Parathyroid adenoma (tissue), 2 donors: ENCODE measurements at regions not wholly inside any gene's neighbourhood (a gene's known extent, or its start where the extent isn't known, plus 50 kb on each side); places are given as distances from the start of the nearest gene placed in this dataset.
"Not testable (repeated sequence)": the region's sequence is repeated elsewhere in the genome, so short reads cannot be mapped to it uniquely, and the experiment has no call there.

Source experiments
- H2AFZ ChIP-seq: fragments of 300-600 bp; sonication (generic); one replicate; pipeline ENCODE4 v1.7.0; 2017; ENCODE audit warnings: antibody characterized with exemption, mild to moderate bottlenecking
- H3K27ac ChIP-seq: fragments of 300-600 bp; sonication (generic); one replicate; pipeline ENCODE4 v1.7.0; 2017
- H3K27me3 ChIP-seq: fragments of 300-600 bp; sonication (generic); one replicate; pipeline ENCODE4 v1.7.0; 2017; ENCODE audit warnings: low read length; ENCODE audit not compliant: control insufficient read depth, insufficient read depth
- H3K36me3 ChIP-seq: fragments of 300-600 bp; sonication (generic); one replicate; pipeline ENCODE4 v1.7.0; 2017; ENCODE audit warnings: low read length; ENCODE audit not compliant: control insufficient read depth, insufficient read depth
- H3K4me1 ChIP-seq: fragments of 300-600 bp; sonication (generic); one replicate; pipeline ENCODE4 v1.7.0; 2017; ENCODE audit warnings: control low read depth
- H3K4me2 ChIP-seq: fragments of 300-600 bp; sonication (generic); one replicate; pipeline ENCODE4 v1.7.0; 2017; ENCODE audit warnings: low read length
- H3K4me3 ChIP-seq: fragments of 300-600 bp; sonication (generic); one replicate; pipeline ENCODE4 v1.7.0; 2017; ENCODE audit warnings: low read depth, low read length
- H3K79me2 ChIP-seq: fragments of 300-600 bp; sonication (generic); one replicate; pipeline ENCODE4 v1.7.0; 2017; ENCODE audit warnings: control low read depth
- H3K9ac ChIP-seq: fragments of 300-600 bp; sonication (generic); one replicate; pipeline ENCODE4 v1.7.0; 2017; ENCODE audit warnings: mild to moderate bottlenecking
- H3K9me3 ChIP-seq: fragments of 300-600 bp; sonication (generic); one replicate; pipeline ENCODE4 v1.7.0; 2017; ENCODE audit warnings: low read length; ENCODE audit not compliant: control insufficient read depth
- TF ChIP-seq, protein P1 (sequence below): fragments of 300-600 bp; sonication (generic); IDR thresholded peaks from one replicate; pipeline ENCODE4 v1.7.0; 2017; ENCODE audit warnings: antibody characterized with exemption, mild to moderate bottlenecking
- donor health status: primary hyperparathyroidism.

DNA sequence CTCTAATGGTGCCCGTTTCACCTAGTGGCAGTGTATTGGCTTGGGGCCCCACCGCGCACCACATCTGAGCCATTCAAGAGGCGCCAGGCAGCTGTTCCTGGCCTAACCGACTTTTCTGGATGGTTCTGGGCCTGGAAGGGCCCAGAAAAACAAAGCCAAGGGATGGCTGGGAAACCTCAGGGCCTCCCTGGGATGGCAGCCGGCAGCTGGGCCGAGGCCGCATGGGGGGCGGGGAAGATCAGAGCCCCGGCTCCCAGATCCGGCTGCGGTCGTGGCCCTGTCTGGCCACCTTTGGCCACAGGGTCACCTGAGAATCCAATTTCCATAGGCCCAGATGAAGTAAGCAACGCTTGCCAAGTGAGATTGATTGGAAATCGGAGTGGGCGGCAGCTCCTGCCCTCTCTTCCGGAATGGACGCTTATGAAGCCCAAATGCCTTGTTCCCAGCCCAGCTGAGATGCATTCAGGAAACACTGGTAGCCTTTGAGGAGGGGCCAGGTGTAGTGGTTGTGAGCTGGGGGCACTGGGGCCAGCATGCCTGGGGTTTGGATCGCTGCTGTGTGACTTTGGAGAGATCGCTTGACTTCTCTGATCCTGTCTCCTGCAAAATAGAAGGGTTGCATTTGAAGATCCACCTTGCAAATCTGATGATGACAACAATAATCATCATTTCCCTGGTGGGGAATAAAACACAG lies 163.8 kb upstream of the GSE1 start:
- TF ChIP-seq, protein P1, sequence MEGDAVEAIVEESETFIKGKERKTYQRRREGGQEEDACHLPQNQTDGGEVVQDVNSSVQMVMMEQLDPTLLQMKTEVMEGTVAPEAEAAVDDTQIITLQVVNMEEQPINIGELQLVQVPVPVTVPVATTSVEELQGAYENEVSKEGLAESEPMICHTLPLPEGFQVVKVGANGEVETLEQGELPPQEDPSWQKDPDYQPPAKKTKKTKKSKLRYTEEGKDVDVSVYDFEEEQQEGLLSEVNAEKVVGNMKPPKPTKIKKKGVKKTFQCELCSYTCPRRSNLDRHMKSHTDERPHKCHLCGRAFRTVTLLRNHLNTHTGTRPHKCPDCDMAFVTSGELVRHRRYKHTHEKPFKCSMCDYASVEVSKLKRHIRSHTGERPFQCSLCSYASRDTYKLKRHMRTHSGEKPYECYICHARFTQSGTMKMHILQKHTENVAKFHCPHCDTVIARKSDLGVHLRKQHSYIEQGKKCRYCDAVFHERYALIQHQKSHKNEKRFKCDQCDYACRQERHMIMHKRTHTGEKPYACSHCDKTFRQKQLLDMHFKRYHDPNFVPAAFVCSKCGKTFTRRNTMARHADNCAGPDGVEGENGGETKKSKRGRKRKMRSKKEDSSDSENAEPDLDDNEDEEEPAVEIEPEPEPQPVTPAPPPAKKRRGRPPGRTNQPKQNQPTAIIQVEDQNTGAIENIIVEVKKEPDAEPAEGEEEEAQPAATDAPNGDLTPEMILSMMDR, result no peak
- H3K9ac ChIP-seq, result no peak overlapping the region
- H3K4me2 ChIP-seq, result no peak overlapping the region
- H3K9me3 ChIP-seq, result no peaks in the 10 kb centered on the region
- no peak overlapping the region for H3K27ac ChIP-seq
- no peak overlapping the region for H3K4me3 ChIP-seq
- H3K4me1 ChIP-seq, result peaks cover 44% of the 10 kb centered on the region
- H2AFZ ChIP-seq, result no peak overlapping the region
- no peaks in the 10 kb centered on the region for H3K36me3 ChIP-seq
- peaks cover 8% of the 10 kb centered on the region for H3K79me2 ChIP-seq
- no peaks in the 10 kb centered on the region for H3K27me3 ChIP-seq

DNA sequence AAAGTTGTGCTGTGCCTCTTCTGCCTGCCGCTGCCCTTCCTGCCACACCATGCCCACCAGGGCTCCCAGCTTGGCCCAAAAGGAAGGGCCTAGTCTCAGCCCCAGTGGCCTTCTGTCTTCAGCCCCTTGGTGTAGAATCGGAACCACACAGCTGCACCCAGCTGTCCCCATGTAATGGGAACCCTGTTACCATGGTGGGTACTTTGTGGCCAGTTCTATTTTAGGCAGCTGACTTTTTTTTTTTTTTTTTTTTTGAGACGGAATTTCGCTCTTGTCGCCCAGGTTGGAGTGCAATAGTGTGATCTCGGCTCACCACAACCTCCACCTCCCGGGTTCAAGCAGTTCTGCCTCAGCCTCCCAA lies 163.3 kb upstream of the GSE1 start:
- H3K4me1 ChIP-seq, result peaks cover 48% of the 10 kb centered on the region
- H3K36me3 ChIP-seq, result no peaks in the 10 kb centered on the region
- no peaks in the 10 kb centered on the region for H3K9me3 ChIP-seq
- H2AFZ ChIP-seq, result no peak overlapping the region
- H3K27ac ChIP-seq, result no peak overlapping the region
- no peak overlapping the region for H3K4me3 ChIP-seq
- no peak overlapping the region for H3K4me2 ChIP-seq
- peaks cover 8% of the 10 kb centered on the region for H3K79me2 ChIP-seq
- H3K27me3 ChIP-seq, result no peaks in the 10 kb centered on the region
- TF ChIP-seq, protein P1, result no peak
- no peak overlapping the region for H3K9ac ChIP-seq

DNA sequence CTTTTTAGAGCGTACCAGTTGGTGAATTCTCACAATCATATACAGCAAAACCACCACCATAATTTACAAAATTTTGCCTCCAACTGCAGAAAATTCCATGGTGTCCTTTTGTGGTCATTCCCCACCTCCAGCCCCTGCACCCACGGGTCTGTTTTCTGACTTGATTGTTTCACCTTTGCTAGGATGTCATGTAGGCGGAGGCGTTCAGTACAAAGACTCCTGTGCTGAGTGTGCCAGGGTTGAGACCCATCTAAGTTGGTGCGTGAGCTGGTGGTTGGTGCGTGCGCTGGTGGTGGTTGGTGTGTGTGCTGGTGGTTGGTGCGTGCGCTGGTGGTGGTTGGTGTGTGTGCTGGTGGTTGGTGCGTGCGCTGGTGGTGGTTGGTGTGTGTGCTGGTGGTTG lies 162.0 kb upstream of the GSE1 start:
- not testable (repeated sequence) for H3K36me3 ChIP-seq, H2AFZ ChIP-seq

DNA sequence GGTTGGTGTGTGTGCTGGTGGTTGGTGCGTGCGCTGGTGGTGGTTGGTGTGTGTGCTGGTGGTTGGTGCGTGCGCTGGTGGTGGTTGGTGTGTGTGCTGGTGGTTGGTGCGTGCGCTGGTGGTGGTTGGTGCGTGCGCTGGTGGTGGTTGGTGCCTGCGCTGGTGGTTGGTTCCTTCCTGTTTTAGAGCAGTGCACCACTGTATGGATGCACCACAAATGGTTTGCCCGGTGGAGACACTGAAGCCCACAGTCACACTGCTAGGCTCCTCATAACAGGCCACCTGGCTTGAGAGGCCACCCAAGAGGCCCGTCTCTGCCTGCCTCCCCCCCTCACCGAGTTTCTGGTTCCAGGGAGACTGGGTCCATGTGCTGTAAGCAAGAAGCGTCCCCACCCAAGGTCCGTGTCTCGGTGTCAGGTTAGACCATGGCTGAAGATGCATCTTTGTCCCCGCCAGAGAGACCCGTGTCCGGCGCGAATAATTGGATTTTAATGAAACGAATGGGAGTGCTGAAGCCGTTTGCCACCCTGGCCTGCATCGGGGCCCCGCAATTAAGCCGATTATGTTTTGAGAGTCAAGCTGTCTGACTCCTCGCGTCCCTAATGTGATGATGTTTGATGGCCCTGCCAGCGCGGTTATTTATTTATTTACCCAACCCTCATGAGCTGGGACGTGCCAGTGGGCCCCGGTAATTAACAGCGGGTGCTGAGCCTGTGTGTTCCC lies 161.3 kb upstream of the GSE1 start:
- TF ChIP-seq, protein P1, result no peak
- no peak overlapping the region for H3K4me3 ChIP-seq
- no peaks in the 10 kb centered on the region for H3K27me3 ChIP-seq
- H3K27ac ChIP-seq, result no peak overlapping the region
- H3K9me3 ChIP-seq, result no peaks in the 10 kb centered on the region
- H3K9ac ChIP-seq, result no peak overlapping the region
- H2AFZ ChIP-seq, result no peak overlapping the region
- H3K36me3 ChIP-seq, result no peaks in the 10 kb centered on the region
- H3K4me2 ChIP-seq, result no peak overlapping the region
- peaks cover 46% of the 10 kb centered on the region for H3K4me1 ChIP-seq
- H3K79me2 ChIP-seq, result peaks cover 10% of the 10 kb centered on the region

More for the DNA sequence above, 162.0 kb upstream of the GSE1 start:
- H3K4me3 ChIP-seq, H3K27ac ChIP-seq, H3K9ac ChIP-seq, H3K27me3 ChIP-seq, H3K4me2 ChIP-seq, H3K9me3 ChIP-seq: not testable (repeated sequence)
- Histone ChIP-seq H3K4me1 (peaks cover 46% of the 10 kb centered on the region), H3K79me2 (peaks cover 10% of the 10 kb centered on the region)

DNA sequence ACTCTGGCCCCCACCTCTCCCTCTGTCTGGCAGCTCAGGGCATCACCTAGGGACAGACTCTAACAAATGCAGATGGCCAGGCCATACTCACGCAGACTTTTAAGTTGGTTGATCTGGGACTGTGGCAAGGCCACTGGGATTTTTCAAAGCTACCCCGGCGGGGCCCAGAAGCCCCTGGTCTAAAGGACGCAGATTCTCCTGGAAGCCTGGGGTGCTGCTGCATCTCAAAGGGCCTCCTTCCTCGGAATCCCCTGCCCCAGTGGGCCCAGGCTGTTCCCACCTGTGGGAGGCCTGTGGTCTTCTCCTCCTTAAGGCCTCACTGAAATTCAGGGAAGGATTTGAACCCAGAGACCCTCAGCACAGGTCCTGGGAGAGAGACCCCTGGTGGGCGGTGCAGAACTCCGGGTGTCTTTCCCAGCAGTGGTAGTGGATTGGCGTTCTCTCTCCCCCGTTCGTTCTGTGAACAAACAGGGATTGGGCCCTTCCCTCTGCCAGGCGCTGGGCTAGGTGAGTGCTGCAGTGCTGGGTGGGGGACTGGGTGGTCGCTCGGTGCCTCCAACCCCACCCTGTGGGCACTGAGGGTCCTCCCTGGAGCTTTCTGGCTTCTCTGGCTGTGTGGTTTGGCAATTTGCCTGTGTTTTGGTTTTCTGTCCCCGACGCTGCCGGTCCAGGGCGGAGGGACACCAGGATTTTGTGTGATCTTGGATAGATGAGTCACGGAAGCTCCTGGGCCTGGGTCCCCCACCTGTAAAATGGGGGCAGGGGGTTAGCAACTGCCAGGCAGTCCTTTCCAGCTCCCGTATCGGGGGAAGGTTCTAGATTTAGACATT lies 160.5 kb upstream of the GSE1 start:
- TF ChIP-seq, protein P1, result no peak
- Histone ChIP-seq H3K9me3 (no peaks in the 10 kb centered on the region), H3K4me1 (peaks cover 46% of the 10 kb centered on the region), H3K79me2 (peaks cover 8% of the 10 kb centered on the region), H3K27me3 (no peaks in the 10 kb centered on the region), H3K4me2 (no peak overlapping the region), H3K27ac (no peak overlapping the region), H2AFZ (no peak overlapping the region), H3K36me3 (no peaks in the 10 kb centered on the region), H3K4me3 (no peak overlapping the region), H3K9ac (no peak overlapping the region)
